HK-2 (cell line): ENCODE measurements at regions not wholly inside any gene's neighbourhood (a gene's known extent, or its start where the extent isn't known, plus 50 kb on each side); places are given as distances from the start of the nearest gene placed in this dataset.
"Not testable (repeated sequence)": the region's sequence is repeated elsewhere in the genome, so short reads cannot be mapped to it uniquely, and the experiment has no call there.

Experiments used
- DNase-seq: peaks from one replicate; pipeline ENCODE4 v3.0.0-alpha.2; 2018; ENCODE audit not compliant: unreplicated experiment

- no peak for DNase-seq
Observed at GRCh38 chr9:7342229-7342628, 457.3 kb downstream of the DMAC1 start.

DNA sequence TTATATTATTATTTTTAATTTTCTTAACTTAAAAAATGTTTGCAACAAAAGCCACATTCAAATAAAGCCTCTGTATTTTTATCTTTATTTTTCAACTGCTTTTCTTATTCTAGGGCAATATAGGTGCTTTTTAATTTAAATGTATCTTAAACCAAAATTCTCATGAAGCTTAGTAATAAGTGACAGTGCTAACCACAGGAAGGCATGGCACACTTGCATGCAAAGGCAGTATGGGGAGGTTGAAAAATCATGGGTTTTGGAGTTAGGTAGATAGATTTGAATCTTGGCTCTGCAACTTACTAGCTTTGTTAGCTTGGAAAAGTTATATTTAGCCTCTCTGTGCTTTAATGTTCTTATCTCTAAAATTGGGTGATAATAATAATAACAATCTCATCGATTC is 458.0 kb downstream of the DMAC1 start:
- DNase-seq: no peak

DNA sequence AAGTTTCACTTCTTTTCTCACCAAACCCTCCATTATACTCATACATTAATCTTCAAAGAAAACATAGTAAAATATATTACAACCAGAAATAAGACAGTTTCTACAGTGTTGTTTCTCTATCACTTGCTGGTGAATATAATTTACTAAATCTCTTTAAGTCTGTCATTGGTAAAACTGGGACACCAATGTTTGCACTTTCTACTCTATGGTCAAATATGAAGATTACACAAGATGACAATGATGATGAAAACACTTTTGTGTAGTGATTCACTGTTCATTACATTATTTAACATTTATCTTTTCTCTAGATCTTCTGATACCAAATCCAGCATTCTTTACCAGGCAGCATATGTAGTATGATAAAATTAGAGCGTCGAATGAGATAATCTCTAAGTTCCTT is 459.1 kb downstream of the DMAC1 start:
- DNase-seq: no peak

DNA sequence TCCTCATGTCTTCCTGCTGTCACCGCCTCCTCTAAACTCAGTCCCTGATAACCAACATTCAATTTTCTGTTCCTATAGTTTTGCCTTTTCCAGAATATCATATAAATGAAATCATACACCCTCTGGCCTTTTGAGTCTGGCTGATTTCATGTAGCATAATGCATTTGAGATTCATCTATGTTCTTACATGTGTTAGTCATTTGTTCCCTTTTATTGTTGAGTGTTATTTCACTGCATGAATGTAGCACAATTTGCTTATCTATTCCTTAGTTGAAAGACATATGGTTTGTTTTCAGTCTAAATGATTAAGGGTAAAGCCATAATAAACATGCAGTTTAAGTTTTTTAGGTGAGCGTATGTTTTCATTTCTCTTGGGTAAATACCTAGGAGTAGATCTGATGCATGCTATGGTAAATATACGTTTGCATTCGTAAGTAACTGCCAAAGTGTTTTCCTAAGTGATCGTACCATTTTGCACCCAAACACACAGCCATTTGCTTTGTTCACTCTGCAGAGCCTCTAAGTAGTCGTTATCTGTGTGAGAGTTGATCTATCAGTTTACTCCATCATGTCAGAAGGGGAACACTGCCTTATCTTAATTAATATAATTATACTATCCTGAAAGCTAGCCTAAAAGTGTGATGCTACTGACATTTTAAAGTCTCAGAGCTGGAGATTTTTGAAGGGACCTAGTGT is 460.8 kb downstream of the DMAC1 start:
- DNase-seq: no peak

- DNase-seq: no peak
Observed at GRCh38 chr9:7336356-7337065, 463.1 kb downstream of the DMAC1 start.

DNA sequence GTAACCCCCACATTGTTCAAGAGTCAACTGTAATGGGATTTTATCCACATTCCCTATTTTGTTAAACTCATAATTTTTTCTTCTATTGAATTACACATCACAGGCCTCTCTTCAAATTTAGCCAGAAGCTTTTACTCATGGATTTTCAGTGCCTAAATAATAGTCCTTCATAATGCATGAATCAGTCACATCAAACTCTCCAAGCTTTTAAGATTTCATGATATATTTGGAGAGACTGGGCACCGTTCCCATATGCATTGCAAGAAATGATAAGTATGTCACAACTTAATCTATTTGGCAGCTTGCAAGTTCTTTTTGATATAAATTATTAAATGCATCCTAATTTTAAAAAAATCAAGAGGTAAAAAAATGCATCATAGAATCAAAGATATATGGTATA is 465.9 kb downstream of the DMAC1 start:
- no peak for DNase-seq

- no peak for DNase-seq
Observed at GRCh38 chr9:7332780-7333179, 466.8 kb downstream of the DMAC1 start.

- no peak for DNase-seq
Observed at GRCh38 chr9:7328453-7328852, 471.1 kb downstream of the DMAC1 start.

DNA sequence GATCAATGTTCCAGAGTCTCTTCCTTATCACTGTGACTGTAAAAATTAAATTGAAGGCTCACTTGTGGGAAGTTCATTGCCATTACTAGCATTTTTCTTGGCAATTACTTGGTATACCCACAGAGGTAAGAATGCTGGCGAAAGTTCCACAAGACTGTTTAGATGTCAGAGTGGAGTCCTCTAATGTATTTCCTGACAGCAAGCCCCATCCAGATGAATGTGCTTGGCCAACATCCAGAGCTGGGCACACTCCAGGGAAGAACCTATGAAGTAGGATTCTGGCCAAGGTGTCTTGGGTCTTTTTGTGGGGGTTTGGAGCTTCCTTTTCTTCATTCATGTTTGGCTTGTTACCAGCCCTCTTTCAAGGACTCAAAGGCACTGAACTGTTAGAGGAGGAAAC is 473.6 kb downstream of the DMAC1 start:
- DNase-seq: no peak

DNA sequence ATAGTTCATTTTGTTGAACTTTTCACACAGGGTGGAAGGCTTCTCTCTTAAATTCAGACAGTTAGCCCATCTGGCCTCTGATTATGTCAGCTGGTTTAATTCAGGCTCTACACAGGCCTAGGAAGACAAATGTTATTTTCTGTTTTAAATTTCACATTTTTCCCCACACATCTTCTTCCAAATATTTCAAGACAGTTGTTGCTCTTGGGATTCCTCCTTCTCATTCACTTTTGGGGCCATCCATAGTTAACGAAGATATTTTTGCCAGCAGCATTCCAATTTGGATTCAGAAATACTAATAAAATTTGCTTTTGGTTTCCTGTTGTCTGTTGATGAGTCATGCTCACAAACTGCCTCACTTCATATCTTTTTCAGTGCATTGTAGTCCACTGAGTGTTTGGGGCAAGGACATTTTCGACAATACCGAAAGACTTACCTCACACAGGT is 475.4 kb downstream of the DMAC1 start:
- DNase-seq: no peak

- no peak for DNase-seq
Observed at GRCh38 chr9:7320841-7321240, 478.7 kb downstream of the DMAC1 start.

DNA sequence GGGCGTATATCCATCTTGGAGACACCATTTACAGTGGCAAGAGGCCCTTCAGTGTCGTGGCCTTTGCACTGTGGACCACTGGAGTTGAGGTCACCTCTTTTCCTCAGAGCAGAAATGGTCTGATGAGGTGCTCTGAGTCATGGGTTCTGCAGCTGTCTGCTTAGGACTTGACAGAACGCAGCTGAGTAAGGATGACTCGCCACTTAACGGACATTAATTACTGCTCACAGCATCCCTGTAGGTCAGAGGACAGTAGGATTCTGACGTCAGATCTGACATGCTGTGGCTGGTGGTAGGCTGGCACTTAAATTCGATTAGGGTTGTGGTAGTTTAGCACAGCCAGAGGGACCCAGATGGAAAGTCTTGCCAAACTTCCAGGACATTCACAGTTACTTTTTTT is 479.4 kb downstream of the DMAC1 start:
- peak; percentile 10 for DNase-seq

DNA sequence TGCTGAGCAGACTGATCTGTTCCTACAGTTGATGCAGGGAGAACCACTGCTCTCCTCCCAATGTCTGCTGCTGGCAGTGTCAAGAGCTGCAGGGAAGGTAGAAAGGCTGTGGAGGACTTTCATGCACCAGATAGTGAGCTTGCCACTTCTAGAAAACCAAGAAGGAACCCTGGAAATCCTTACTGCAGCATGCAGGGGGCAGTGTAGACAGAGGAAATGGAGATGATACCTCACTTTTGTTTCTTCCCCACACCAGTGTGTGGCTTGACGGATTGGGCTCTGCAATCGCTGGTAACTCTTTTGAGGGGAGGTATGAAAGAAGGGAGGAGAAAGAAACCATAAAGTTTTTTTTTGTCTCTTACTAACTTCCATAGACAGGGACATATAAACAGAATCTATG is 480.7 kb downstream of the DMAC1 start:
- no peak for DNase-seq

- DNase-seq: no peak
Observed at GRCh38 chr9:7316967-7317366, 482.6 kb downstream of the DMAC1 start.

DNA sequence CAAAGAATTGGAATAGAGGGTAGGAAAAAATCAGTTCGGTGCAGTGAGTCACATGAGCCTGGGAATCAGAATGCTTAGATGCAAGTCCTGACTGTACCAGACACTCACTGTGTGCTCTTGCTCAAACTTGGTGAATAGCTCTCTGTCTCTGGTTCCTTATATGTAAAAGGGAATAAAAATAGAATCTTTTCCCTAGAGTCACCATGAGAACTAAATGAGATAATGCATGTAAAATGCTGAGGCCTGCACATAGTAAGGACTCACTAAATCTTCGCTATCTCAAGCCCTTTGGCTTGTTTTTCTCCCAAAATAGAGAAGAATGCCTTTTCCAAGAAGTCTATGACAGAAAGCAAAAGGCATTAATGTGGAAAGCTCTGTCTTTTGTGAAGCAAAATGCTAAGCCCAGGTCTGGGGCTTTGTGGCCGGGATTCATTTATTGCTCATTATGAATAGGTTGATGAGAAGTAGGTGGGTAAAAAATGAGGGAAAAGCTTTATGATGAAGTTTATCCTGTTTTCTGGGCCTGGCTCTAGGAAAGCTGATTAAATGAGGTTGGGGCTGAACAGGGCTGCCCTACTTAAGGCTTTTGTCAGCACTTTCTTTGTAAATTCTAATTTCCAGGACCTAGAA is 483.3 kb downstream of the DMAC1 start:
- DNase-seq: no peak

GRCh38 chr9:7315746-7316145 is 483.8 kb downstream of the DMAC1 start:
- DNase-seq: no peak

DNA sequence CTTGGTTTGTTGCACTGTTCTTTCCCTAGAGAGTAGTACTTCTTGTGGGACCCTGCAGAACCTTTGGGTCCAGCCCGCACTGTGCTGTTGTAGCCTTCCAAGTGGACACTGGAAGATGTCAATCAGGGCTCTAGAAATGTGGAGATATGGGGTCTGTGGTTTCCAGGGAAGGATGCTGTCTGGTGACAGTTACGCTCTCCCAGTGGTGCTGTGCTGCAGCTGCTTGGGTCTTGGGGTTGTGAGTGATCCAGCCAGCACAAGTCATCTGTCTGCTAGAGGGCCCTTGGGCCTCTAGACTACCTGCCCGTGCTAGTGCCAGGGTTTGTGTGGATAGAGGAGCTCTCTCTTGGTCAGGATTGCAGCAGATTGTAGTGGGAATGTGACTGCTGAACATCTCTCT is 484.5 kb downstream of the DMAC1 start:
- no peak for DNase-seq

DNA sequence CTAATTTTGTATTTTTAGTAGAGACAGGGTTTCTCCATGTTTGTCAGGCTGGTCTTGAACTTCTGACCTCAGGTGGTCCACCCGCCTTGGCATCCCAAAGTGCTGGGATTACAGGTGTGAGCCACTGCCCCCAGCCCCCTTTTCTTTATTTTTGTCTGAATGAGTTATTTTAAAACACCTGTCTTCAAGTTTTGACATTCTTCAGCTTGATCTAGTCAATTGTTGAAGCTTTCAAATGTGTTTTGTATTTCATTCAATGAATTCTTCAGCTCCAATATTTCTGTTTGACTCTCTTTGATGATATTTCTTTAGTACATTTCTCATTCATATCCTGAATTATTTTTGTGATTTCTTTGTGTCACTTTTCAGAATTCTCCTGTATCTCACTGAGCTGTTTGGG is 486.2 kb downstream of the DMAC1 start:
- no peak for DNase-seq

DNA sequence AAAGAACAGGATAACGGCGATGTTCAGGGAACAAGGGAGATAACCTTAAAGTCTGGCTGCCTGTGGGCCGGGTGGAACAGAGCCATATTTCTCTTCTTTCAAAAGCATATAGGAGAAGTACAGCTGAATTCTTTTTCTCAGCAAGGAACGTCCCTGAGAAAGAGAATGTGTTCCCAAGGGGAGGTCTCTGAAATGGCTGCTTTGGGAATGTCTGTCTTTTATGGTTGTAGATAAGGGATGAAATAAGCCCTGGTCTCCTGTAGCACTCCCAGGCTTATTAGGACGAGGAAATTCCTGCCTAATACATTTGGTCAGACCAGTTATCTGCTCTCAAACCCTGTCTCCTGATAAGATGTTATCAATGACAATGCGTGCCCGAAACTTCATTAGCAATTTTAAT is 490.5 kb downstream of the DMAC1 start:
- not testable (repeated sequence) for DNase-seq

DNA sequence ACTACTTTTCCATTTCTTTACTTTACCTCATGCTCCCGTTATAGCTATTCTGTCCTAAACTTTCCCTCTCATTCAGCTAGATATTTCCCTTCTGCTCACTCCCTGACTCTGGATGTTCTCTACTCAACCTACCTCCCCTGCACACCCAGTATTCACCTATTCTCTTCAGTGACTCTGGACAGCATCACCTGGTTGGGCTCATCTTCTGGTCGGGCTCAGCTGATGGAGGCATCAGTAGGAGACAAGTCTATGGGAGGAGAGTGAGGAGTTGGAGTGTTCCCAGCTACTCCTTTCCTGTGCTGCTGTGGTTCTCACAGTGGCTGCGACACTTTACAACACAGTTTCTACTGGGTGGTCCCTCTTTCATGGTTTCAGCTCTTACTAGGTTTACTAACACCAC is 493.9 kb downstream of the DMAC1 start:
- no peak for DNase-seq

DNA sequence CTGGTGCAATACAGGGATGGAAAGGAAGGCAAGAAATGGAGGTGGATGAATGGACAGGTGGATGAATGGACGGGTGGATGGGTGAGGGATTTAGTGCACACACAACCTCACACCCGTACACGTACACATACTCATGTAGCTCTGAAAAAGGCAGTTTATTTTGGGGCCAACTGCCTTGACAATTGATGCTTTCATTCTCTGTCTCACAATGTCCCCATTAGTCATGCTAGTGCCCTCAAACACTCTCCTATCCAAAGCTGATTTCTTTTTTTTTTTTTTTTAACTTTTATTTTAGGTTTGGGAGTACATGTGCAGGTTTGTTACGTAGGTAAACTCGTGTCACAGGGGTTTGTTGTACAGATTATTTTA is 495.0 kb downstream of the DMAC1 start:
- DNase-seq: no peak

DNA sequence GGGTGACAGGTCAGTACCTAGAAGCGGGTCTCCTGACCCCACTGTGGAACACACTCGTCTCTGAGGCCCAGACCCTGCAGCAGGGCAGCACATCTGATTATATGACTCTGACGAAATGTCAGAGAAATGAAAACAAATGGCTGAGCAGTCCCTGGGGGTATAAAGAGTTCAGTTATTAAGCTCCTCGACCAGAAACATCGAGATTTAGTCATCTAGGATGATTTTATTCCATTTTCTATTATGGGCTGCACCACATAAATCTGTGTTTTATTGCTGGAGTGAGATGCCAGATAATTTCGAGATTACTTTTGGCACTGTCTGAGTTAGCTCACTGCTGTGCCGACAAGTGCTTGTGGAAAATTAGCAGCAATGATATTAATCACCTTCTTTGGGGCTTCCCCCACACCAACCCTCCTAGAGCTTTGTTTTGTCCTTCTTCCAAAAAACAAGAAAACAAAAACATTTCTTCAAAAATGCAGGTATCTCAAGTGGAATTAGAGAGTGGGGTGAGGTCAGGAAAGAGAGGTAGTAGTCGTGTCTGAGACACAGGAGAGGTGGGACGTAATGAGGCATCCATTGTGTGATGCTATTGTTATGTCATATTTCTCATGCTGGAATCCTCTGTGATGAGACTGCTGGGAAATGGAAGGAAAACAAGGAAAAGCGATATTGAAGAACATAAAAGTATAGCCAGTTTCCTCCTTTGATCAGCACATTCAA is 495.5 kb downstream of the DMAC1 start:
- no peak for DNase-seq

DNA sequence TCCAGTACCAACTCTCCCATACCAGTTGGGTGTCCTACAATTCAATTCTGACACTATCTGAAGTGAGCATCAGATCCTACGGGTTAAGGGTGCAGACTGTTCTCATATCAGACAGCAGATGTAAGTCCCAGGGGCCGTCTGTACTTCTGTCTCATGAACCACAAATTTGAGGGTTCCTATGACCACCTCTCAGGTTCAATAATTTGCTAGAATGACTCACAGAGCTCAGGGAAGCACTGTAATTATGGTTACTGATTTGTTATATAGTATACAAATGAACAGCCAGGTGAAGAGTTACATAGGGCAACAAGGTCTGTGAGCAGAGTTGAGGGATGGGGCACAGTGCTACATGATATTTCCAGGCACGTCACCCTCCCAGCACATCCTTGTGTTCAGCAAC is 499.1 kb downstream of the DMAC1 start:
- no peak for DNase-seq
